Keratinocyte (primary cell): ENCODE measurements at regions not wholly inside any gene's neighbourhood (a gene's known extent, or its start where the extent isn't known, plus 50 kb on each side); places are given as distances from the start of the nearest gene placed in this dataset.

Experiments
- DNase-seq: peaks from one replicate; pipeline ENCODE4 v3.0.0-alpha.2; 2011; ENCODE audit warnings: low read depth, missing footprints, low spot score
- FAIRE-seq: peaks from 2 replicates; lab custom pipeline; 2011; peaks lifted over from hg19 to GRCh38; lab: Jason Lieb, UNC
- H2AFZ ChIP-seq: 2 replicates; pipeline ENCODE4 v1.6.0; 2012; ENCODE audit warnings: low read length, control low read depth, inconsistent platforms; ENCODE audit not compliant: control insufficient read depth
- H3K27ac ChIP-seq: 2 replicates; pipeline ENCODE4 v1.5.1; 2011; ENCODE audit warnings: low read length; ENCODE audit not compliant: control insufficient read depth, insufficient read depth
- H3K27me3 ChIP-seq: 3 replicates; pipeline ENCODE4 v1.6.0; 2011; ENCODE audit warnings: low read length; ENCODE audit not compliant: control insufficient read depth, insufficient read depth; ENCODE audit errors: extremely low read depth
- H3K36me3 ChIP-seq, 2 experiments: 2 replicates in 1 of 2; 3 replicates in 1 of 2; pipeline ENCODE4 v1.5.1; 2011; ENCODE audit warnings: low read length in 2 of 2, mild to moderate bottlenecking in 1 of 2; ENCODE audit not compliant: control insufficient read depth in 2 of 2, insufficient read depth in 2 of 2; ENCODE audit errors: extremely low read depth in 1 of 2
- H3K4me1 ChIP-seq: 3 replicates; pipeline ENCODE4 v1.5.1; 2011; ENCODE audit warnings: low read length; ENCODE audit not compliant: control insufficient read depth, insufficient read depth; ENCODE audit errors: extremely low read depth
- H3K4me2 ChIP-seq: 3 replicates; pipeline ENCODE4 v1.6.0; 2011; ENCODE audit warnings: low read depth, low read length; ENCODE audit not compliant: control insufficient read depth, insufficient read depth; ENCODE audit errors: extremely low read depth
- H3K4me3 ChIP-seq, 3 experiments: fragments of 200-600 bp in 1 of 3; sonication (generic) in 1 of 3; 2 replicates in 2 of 3; 3 replicates in 1 of 3; pipeline ENCODE4 v1.5.1; 2011 to 2016; ENCODE audit warnings: low read length in 3 of 3, mild to moderate bottlenecking in 3 of 3, control low read depth in 2 of 3, inconsistent platforms in 1 of 3, low read depth in 1 of 3, mixed read lengths in 1 of 3, mixed run types in 1 of 3, moderate library complexity in 1 of 3; ENCODE audit not compliant: control insufficient read depth in 2 of 3, insufficient read depth in 2 of 3; ENCODE audit errors: extremely low read depth in 1 of 3
- H3K79me2 ChIP-seq: 2 replicates; pipeline ENCODE4 v1.6.0; 2012; ENCODE audit warnings: low read length; ENCODE audit not compliant: control insufficient read depth, insufficient read depth
- H3K9ac ChIP-seq: 3 replicates; pipeline ENCODE4 v1.6.0; 2011; ENCODE audit warnings: low read length; ENCODE audit not compliant: control insufficient read depth, insufficient read depth; ENCODE audit errors: extremely low read depth
- H3K9me1 ChIP-seq: 3 replicates; pipeline ENCODE4 v1.6.0; 2011; ENCODE audit warnings: low read length; ENCODE audit not compliant: control insufficient read depth, insufficient read depth; ENCODE audit errors: extremely low read depth
- H3K9me3 ChIP-seq: 2 replicates; pipeline ENCODE4 v1.5.1; 2012; ENCODE audit warnings: low read depth, low read length; ENCODE audit not compliant: control insufficient read depth
- H4K20me1 ChIP-seq: 3 replicates; pipeline ENCODE4 v1.6.0; 2011; ENCODE audit warnings: low read length; ENCODE audit not compliant: control insufficient read depth, insufficient read depth; ENCODE audit errors: extremely low read depth
- CTCF ChIP-seq, 3 experiments: IDR thresholded peaks in 1 of 3; conservative IDR thresholded peaks in 1 of 3; optimal IDR thresholded peaks in 1 of 3; 2 replicates in 2 of 3; 3 replicates in 1 of 3; pipeline versions ENCODE3 to v1.5.1; 2011; ENCODE audit warnings: low read length in 3 of 3, mild to moderate bottlenecking in 3 of 3, moderate library complexity in 2 of 3, control low read depth in 1 of 3, inconsistent platforms in 1 of 3; ENCODE audit not compliant: insufficient read depth in 2 of 3; ENCODE audit errors: extremely low read depth in 1 of 3
- EZH2 ChIP-seq: IDR thresholded peaks from one replicate; pipeline ENCODE4 v1.6.1; 2012; ENCODE audit warnings: inconsistent platforms, mild to moderate bottlenecking, low read length, moderate library complexity
- dilution Hi-C: fragments of 300-500 bp; cut with MboI; formaldehyde crosslinking; loops from one replicate; pipeline ENCODE4 v1.7.0; 2020; ENCODE audit warnings: low sequenced_read_pairs; ENCODE audit not compliant: extremely low pct_ligation_motif_present

DNA sequence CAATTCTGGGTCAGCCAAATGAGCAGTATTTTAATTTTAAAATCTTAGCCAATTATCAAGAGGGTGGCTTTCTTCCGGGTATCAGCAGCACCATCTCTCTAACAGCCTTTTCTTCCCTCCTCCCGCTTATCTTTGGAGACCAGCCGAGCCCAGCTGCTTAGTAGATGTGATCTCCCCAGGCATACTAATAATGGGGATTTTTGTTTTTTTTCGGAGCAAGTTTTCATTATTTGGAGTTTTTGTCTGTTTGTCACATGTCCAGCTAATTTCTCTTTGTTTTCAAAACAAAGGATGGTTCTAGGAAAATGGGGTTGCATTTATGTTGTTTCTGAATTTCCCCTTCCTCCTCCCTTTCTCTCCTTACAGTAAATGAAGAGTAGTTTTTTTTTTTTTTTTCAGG, 170.5 kb upstream of the MPHOSPH6 start:
- H3K4me2 ChIP-seq, result no peak overlapping the region
- no peaks in the 10 kb centered on the region for H3K36me3 ChIP-seq
- no peaks in the 10 kb centered on the region for H4K20me1 ChIP-seq
- no peaks in the 10 kb centered on the region for H3K4me1 ChIP-seq
- DNase-seq, result no peak
- no peak for FAIRE-seq
- no peaks in the 10 kb centered on the region for H3K9me3 ChIP-seq
- no peak overlapping the region for H3K4me3 ChIP-seq
- H3K79me2 ChIP-seq, result no peaks in the 10 kb centered on the region
- no peak overlapping the region for H2AFZ ChIP-seq
- no peak overlapping the region for H3K9ac ChIP-seq
- dilution Hi-C loops, result no loop called here
- H3K27ac ChIP-seq, result no peak overlapping the region
- TF ChIP-seq EZH2 (no peak), CTCF (optimal IDR thresholded peaks at IDR 0.05 in 1 of 3, IDR thresholded peaks at IDR 0.05 in 1 of 3, conservative IDR thresholded peaks at IDR 0.05 in 1 of 3; ENCODE audit: extremely low read depth in 1 of 3, insufficient read depth in 2 of 3, low read length in 3 of 3) (no peak)
- no peaks in the 10 kb centered on the region for H3K9me1 ChIP-seq
- peaks cover 15% of the 10 kb centered on the region for H3K27me3 ChIP-seq

GRCh38 chr16:82337355-82337754, 167.3 kb upstream of the MPHOSPH6 start:
- Histone ChIP-seq H3K4me1 (no peaks in the 10 kb centered on the region), H3K9me1 (no peaks in the 10 kb centered on the region), H3K4me3 (no peak overlapping the region), H3K36me3 (no peaks in the 10 kb centered on the region), H3K9me3 (no peaks in the 10 kb centered on the region), H2AFZ (no peak overlapping the region), H3K79me2 (no peaks in the 10 kb centered on the region), H4K20me1 (no peaks in the 10 kb centered on the region), H3K27me3 (peaks cover 12% of the 10 kb centered on the region), H3K4me2 (no peak overlapping the region), H3K9ac (no peak overlapping the region), H3K27ac (no peak overlapping the region)
- no peak for TF ChIP-seq CTCF (optimal IDR thresholded peaks at IDR 0.05 in 1 of 3, IDR thresholded peaks at IDR 0.05 in 1 of 3, conservative IDR thresholded peaks at IDR 0.05 in 1 of 3; ENCODE audit: extremely low read depth in 1 of 3, insufficient read depth in 2 of 3, low read length in 3 of 3)
- TF ChIP-seq EZH2, result no peak
- FAIRE-seq (no peak), DNase-seq (no peak)
- dilution Hi-C loops, result no loop called here
